Mammary epithelial cell (primary cell): ENCODE measurements at regions not wholly inside any gene's neighbourhood (a gene's known extent, or its start where the extent isn't known, plus 50 kb on each side); places are given as distances from the start of the nearest gene placed in this dataset.

Experiments
- CTCF ChIP-seq, 2 donors: IDR thresholded peaks in 1 of 2; conservative IDR thresholded peaks in 1 of 2; 2 replicates each; pipeline ENCODE4 v1.5.1; 2011 to 2012; ENCODE audit warnings: inconsistent platforms in 2 of 2, low read length in 2 of 2, mild to moderate bottlenecking in 2 of 2, control low read depth in 1 of 2, low read depth in 1 of 2; ENCODE audit not compliant: insufficient read depth in 1 of 2; ENCODE audit errors: extremely low read depth in 1 of 2
- EZH2 ChIP-seq: IDR thresholded peaks from 2 replicates; pipeline ENCODE4 v1.6.1; 2012; ENCODE audit warnings: low read length, inconsistent platforms, borderline replicate concordance

DNA sequence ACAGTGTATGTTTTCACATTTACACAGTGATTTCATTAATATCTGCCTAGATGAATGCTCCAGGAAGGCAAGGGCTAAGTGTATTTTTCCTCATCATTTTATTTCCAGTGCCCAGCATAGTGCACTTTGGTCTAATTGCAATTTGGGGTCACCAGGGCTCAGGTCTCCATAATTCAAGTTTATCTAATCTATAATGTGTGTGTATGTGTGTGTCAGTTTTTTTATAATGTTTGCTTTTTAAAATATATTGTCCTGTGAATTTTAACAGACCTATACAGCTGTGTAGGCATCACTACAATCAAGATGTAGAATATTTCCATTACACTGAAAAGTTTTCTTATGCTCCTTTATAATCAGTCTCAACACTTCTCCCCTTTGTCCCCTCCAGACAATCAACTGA lies 620.4 kb downstream of the STK39 start:
- TF ChIP-seq CTCF (conservative IDR thresholded peaks at IDR 0.05 in 1 of 2, IDR thresholded peaks at IDR 0.05 in 1 of 2; ENCODE audit: extremely low read depth in 1 of 2, insufficient read depth in 1 of 2, low read depth in 1 of 2, low read length in 2 of 2) (no peak), EZH2 (no peak)
